Smooth muscle cell (in vitro differentiated cells): ENCODE measurements at regions not wholly inside any gene's neighbourhood (a gene's known extent, or its start where the extent isn't known, plus 50 kb on each side); places are given as distances from the start of the nearest gene placed in this dataset.

Source experiments
- DNase-seq: peaks from one replicate; lab custom pipeline; 2025; ENCODE audit not compliant: unreplicated experiment; lab: John Stamatoyannopoulos, UW
- H2AFZ ChIP-seq: fragments of 200-600 bp; sonication (generic); 2 replicates; pipeline ENCODE4 v1.6.0; 2016; ENCODE audit warnings: antibody characterized with exemption, low read depth, mild to moderate bottlenecking
- H3F3A ChIP-seq: fragments of 200-600 bp; sonication (generic); 2 replicates; pipeline ENCODE4 v1.6.0; 2017; ENCODE audit warnings: antibody characterized with exemption, low read depth
- H3K27ac ChIP-seq: fragments of 200-600 bp; sonication (generic); 2 replicates; pipeline ENCODE4 v1.5.1; 2016; ENCODE audit warnings: low read depth, mild to moderate bottlenecking
- H3K27me3 ChIP-seq: fragments of 200-600 bp; sonication (generic); 2 replicates; pipeline ENCODE4 v1.6.1; 2016; ENCODE audit warnings: low read depth, mild to moderate bottlenecking
- H3K36me3 ChIP-seq: fragments of 200-600 bp; sonication (generic); 2 replicates; pipeline ENCODE4 v1.5.1; 2016; ENCODE audit warnings: low read depth
- H3K4me1 ChIP-seq: fragments of 200-600 bp; sonication (generic); 2 replicates; pipeline ENCODE4 v1.5.1; 2016; ENCODE audit warnings: low read depth
- H3K4me2 ChIP-seq: fragments of 200-600 bp; sonication (generic); 2 replicates; pipeline ENCODE4 v1.6.0; 2016; ENCODE audit warnings: mild to moderate bottlenecking
- H3K4me3 ChIP-seq: fragments of 200-600 bp; sonication (generic); 2 replicates; pipeline ENCODE4 v1.5.1; 2016; ENCODE audit warnings: mild to moderate bottlenecking
- H3K79me2 ChIP-seq: fragments of 200-600 bp; sonication (generic); 2 replicates; pipeline ENCODE4 v1.6.0; 2016; ENCODE audit warnings: low read depth, mild to moderate bottlenecking
- H3K9ac ChIP-seq: fragments of 200-600 bp; sonication (generic); 2 replicates; pipeline ENCODE4 v1.6.0; 2016; ENCODE audit warnings: low read depth
- H3K9me3 ChIP-seq: fragments of 200-600 bp; sonication (generic); replicated peaks from 2 replicates; pipeline ENCODE4 v1.5.1; 2016; ENCODE audit warnings: low read depth
- H4K20me1 ChIP-seq: fragments of 200-600 bp; sonication (generic); 2 replicates; pipeline ENCODE4 v1.6.0; 2016; ENCODE audit warnings: low read depth
- WGBS: methylation state at CpG from one replicate; pipeline ENCODE4 v1.1.7; 2016; ENCODE audit warnings: low lambda C conversion rate; 5-methylcytosine and 5-hydroxymethylcytosine counted together
- TF ChIP-seq, protein P1 (sequence below): fragments of 200-600 bp; sonication (generic); IDR thresholded peaks from 2 replicates; pipeline ENCODE4 v1.5.1; 2017; ENCODE audit warnings: borderline replicate concordance, mild to moderate bottlenecking, antibody characterized with exemption; ENCODE audit not compliant: insufficient read depth, poor library complexity, severe bottlenecking

DNA sequence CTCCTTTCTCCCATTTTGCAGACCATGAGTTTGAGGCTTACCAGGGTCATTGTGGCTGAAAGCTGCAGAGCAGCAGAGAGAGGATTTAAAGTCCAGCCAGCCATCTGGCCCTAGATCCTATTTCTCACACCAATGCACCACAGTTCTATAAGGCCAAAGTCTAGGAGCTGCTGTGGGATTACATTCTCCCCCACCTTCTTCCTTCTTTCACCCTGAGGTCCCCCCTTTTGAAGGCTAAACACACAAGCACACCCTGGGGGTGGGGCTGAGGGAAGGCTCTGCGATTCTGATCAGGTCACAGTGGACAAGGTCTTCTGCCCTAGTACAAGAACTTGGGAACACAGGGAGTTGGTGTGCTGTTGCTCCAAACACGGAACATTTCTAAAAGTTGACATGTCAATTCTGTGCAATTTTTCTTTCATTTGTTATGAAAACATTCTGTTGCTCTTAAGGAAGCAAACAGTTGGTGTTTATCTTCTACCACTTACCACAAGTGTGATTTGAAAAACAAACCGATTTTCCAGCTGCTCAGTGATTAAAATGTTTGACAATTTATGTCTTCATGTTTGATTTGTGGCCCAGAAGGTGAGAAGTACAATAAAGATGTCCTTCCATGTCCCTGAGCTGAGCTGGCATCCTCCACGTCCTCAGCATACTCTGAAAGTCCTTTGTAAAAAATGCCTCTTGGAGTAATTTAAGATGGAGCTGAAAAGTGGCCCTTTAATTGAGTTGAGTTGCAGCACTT lies 271.6 kb upstream of the PPP2R2D start:
- DNase-seq: no peak
- no peaks in the 10 kb centered on the region for H3K79me2 ChIP-seq
- H3K27ac ChIP-seq: no peak overlapping the region
- no peak overlapping the region for H2AFZ ChIP-seq
- no peaks in the 10 kb centered on the region for H3K27me3 ChIP-seq
- no peaks in the 10 kb centered on the region for H3F3A ChIP-seq
- H3K4me1 ChIP-seq: no peaks in the 10 kb centered on the region
- TF ChIP-seq, protein P1, sequence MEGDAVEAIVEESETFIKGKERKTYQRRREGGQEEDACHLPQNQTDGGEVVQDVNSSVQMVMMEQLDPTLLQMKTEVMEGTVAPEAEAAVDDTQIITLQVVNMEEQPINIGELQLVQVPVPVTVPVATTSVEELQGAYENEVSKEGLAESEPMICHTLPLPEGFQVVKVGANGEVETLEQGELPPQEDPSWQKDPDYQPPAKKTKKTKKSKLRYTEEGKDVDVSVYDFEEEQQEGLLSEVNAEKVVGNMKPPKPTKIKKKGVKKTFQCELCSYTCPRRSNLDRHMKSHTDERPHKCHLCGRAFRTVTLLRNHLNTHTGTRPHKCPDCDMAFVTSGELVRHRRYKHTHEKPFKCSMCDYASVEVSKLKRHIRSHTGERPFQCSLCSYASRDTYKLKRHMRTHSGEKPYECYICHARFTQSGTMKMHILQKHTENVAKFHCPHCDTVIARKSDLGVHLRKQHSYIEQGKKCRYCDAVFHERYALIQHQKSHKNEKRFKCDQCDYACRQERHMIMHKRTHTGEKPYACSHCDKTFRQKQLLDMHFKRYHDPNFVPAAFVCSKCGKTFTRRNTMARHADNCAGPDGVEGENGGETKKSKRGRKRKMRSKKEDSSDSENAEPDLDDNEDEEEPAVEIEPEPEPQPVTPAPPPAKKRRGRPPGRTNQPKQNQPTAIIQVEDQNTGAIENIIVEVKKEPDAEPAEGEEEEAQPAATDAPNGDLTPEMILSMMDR: no peak
- H3K9me3 ChIP-seq: no peaks in the 10 kb centered on the region
- H3K4me3 ChIP-seq: no peak overlapping the region
- WGBS: 70% methylated on average over 4 of the region's 4 CpGs
- H3K9ac ChIP-seq: no peak overlapping the region
- no peaks in the 10 kb centered on the region for H4K20me1 ChIP-seq
- H3K4me2 ChIP-seq: no peak overlapping the region
- H3K36me3 ChIP-seq: no peaks in the 10 kb centered on the region

DNA sequence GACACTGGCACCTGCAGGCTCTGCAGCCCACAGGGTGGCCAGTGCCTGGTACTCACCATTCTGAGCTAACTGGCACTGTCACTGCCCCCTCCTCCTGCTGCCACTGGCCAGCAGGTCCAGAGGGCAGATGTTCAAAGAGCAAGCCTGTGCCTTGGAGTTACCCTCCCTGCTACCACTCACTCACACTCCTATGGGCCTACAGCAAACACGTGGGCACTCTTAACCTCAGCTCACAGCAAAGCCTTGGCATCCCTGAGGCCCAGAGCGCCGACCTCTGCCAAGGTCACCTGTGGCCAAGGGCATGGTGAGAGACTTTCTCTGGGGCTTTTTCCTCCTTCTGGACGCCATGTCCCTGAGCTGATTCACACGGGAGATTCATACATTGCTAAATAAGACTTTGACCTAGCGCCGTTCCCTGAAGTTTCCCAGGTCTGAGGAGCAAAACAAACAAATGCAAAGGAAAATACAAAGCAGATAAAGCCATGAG lies 270.0 kb upstream of the PPP2R2D start:
- WGBS: 83% methylated on average over 7 of the region's 7 CpGs
- no peak overlapping the region for H3K27ac ChIP-seq

GRCh38 chr10:131631619-131632018 lies 269.2 kb upstream of the PPP2R2D start:
- H3F3A ChIP-seq: peaks cover 3% of the 10 kb centered on the region
- H3K27ac ChIP-seq: no peak overlapping the region
- no peaks in the 10 kb centered on the region for H3K79me2 ChIP-seq
- H3K9ac ChIP-seq: no peak overlapping the region
- 87% methylated on average over 14 of the region's 14 CpGs for WGBS
- no peak for DNase-seq
- no peak overlapping the region for H3K4me2 ChIP-seq
- H4K20me1 ChIP-seq: no peaks in the 10 kb centered on the region
- no peaks in the 10 kb centered on the region for H3K36me3 ChIP-seq
- TF ChIP-seq, protein P1: no peak
- H3K4me3 ChIP-seq: no peak overlapping the region
- no peak overlapping the region for H2AFZ ChIP-seq
- no peaks in the 10 kb centered on the region for H3K9me3 ChIP-seq
- no peaks in the 10 kb centered on the region for H3K4me1 ChIP-seq
- H3K27me3 ChIP-seq: no peaks in the 10 kb centered on the region

More for the DNA sequence above, 270.0 kb upstream of the PPP2R2D start:
- H3K4me3 ChIP-seq: no peak overlapping the region
- H2AFZ ChIP-seq: no peak overlapping the region
- H3K4me2 ChIP-seq: no peak overlapping the region
- TF ChIP-seq, protein P1: no peak
- H3K9me3 ChIP-seq: no peaks in the 10 kb centered on the region
- H3K4me1 ChIP-seq: no peaks in the 10 kb centered on the region
- no peaks in the 10 kb centered on the region for H4K20me1 ChIP-seq
- no peaks in the 10 kb centered on the region for H3K27me3 ChIP-seq
- H3F3A ChIP-seq: peaks cover 3% of the 10 kb centered on the region
- no peak overlapping the region for H3K9ac ChIP-seq
- no peaks in the 10 kb centered on the region for H3K79me2 ChIP-seq
- DNase-seq: no peak
- H3K36me3 ChIP-seq: no peaks in the 10 kb centered on the region

GRCh38 chr10:131635564-131636015 lies 265.2 kb upstream of the PPP2R2D start:
- Histone ChIP-seq H2AFZ (no peak overlapping the region), H3F3A (peaks cover 3% of the 10 kb centered on the region), H3K4me3 (no peak overlapping the region), H3K4me1 (no peaks in the 10 kb centered on the region), H3K27ac (no peak overlapping the region), H3K27me3 (no peaks in the 10 kb centered on the region), H3K4me2 (no peak overlapping the region), H3K79me2 (no peaks in the 10 kb centered on the region), H3K9ac (no peak overlapping the region), H3K9me3 (no peaks in the 10 kb centered on the region), H4K20me1 (no peaks in the 10 kb centered on the region), H3K36me3 (no peaks in the 10 kb centered on the region)
- WGBS: 50% methylated on average over 3 of the region's 3 CpGs
- TF ChIP-seq, protein P1: no peak
- DNase-seq: no peak
